ENCODE measurements at regions not wholly inside any gene's neighbourhood (a gene's known extent, or its start where the extent isn't known, plus 50 kb on each side); places are given as distances from the start of the nearest gene placed in this dataset.

GRCh38 chr16:26959416-26960009 lies 107.2 kb upstream of the C16orf82 start:
- DNase-seq (ENCODE audit: low spot score) = no peak
- ATAC-seq = no peak
- CTCF ChIA-PET = interaction anchor here (1.3 kb wide), 1 partner anchor 151 kb away, joined by 6 read pairs; no protein-coding TSS in a partner anchor
- H3K9me3 Mint-ChIP-seq = no peaks in the 10 kb centered on the region
- peaks cover 4% of the 10 kb centered on the region for H3K27me3 Mint-ChIP-seq (ENCODE audit: low read depth)
- no peak overlapping the region for H3K4me3 Mint-ChIP-seq
- POLR2A ChIA-PET = no interaction called here
- H3K4me1 Mint-ChIP-seq = peaks cover 2% of the 10 kb centered on the region
- TF ChIP-seq ZNF281 (CRISPR knock-in tag; IDR thresholded peaks at IDR 0.05) = no peak
- TF ChIP-seq ZNF219 (CRISPR knock-in tag; IDR thresholded peaks at IDR 0.05; ENCODE audit: borderline replicate concordance) = no peak
- no peak for TF ChIP-seq ZNF232 (CRISPR knock-in tag; IDR thresholded peaks at IDR 0.05)
- TF ChIP-seq, protein P1, sequence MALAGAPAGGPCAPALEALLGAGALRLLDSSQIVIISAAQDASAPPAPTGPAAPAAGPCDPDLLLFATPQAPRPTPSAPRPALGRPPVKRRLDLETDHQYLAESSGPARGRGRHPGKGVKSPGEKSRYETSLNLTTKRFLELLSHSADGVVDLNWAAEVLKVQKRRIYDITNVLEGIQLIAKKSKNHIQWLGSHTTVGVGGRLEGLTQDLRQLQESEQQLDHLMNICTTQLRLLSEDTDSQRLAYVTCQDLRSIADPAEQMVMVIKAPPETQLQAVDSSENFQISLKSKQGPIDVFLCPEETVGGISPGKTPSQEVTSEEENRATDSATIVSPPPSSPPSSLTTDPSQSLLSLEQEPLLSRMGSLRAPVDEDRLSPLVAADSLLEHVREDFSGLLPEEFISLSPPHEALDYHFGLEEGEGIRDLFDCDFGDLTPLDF (CRISPR knock-in tag; IDR thresholded peaks at IDR 0.05) = no peak
- no peak for TF ChIP-seq ESRRA (CRISPR knock-in tag; IDR thresholded peaks at IDR 0.05; ENCODE audit: borderline replicate concordance)
- TF ChIP-seq IRF1 (CRISPR knock-in tag; IDR thresholded peaks at IDR 0.05) = no peak
- TF ChIP-seq, protein P2, sequence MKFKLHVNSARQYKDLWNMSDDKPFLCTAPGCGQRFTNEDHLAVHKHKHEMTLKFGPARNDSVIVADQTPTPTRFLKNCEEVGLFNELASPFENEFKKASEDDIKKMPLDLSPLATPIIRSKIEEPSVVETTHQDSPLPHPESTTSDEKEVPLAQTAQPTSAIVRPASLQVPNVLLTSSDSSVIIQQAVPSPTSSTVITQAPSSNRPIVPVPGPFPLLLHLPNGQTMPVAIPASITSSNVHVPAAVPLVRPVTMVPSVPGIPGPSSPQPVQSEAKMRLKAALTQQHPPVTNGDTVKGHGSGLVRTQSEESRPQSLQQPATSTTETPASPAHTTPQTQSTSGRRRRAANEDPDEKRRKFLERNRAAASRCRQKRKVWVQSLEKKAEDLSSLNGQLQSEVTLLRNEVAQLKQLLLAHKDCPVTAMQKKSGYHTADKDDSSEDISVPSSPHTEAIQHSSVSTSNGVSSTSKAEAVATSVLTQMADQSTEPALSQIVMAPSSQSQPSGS (CRISPR knock-in tag; IDR thresholded peaks at IDR 0.05; ENCODE audit: borderline replicate concordance, low read depth) = no peak
- TF ChIP-seq GRHL2 (CRISPR knock-in tag; IDR thresholded peaks at IDR 0.05; ENCODE audit: insufficient replicate concordance, severe bottlenecking) = no peak
- TF ChIP-seq, protein P3, sequence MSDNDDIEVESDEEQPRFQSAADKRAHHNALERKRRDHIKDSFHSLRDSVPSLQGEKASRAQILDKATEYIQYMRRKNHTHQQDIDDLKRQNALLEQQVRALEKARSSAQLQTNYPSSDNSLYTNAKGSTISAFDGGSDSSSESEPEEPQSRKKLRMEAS (CRISPR knock-in tag; IDR thresholded peaks at IDR 0.05) = no peak
- TF ChIP-seq SMAD4 (CRISPR knock-in tag; IDR thresholded peaks at IDR 0.05) = no peak
- TF ChIP-seq ZNF317 (CRISPR knock-in tag; IDR thresholded peaks at IDR 0.05; ENCODE audit: borderline replicate concordance, low read depth) = no peak
- H3K27ac Mint-ChIP-seq = no peak overlapping the region
- no peaks in the 10 kb centered on the region for H3K36me3 Mint-ChIP-seq

DNA sequence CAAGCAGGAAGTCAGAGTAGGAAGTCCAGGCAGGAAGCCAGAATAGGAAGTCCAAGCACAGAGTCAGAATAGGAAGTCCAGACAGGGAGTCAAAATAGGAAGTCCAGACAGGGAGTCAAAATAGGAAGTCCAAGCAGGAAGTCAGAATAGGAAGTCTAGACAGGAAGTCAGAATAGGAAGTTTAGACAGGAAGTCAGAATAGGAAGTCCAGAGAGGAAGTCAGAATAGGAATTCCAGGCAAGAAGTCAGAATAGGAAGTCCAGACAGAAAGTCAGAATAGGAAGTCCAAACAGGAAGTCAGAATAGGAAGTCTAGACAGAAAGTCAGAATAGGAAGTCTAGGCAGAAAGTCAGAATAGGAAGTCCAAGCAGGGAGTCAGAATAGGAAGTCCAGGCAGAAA lies 105.3 kb upstream of the C16orf82 start:
- no peaks in the 10 kb centered on the region for H3K36me3 Mint-ChIP-seq
- POLR2A ChIA-PET = no interaction called here
- TF ChIP-seq, protein P4, sequence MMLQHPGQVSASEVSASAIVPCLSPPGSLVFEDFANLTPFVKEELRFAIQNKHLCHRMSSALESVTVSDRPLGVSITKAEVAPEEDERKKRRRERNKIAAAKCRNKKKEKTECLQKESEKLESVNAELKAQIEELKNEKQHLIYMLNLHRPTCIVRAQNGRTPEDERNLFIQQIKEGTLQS (CRISPR knock-in tag; conservative IDR thresholded peaks at IDR 0.05) = no peak
- TF ChIP-seq ZNF232 (CRISPR knock-in tag; IDR thresholded peaks at IDR 0.05) (no peak), ZNF281 (CRISPR knock-in tag; IDR thresholded peaks at IDR 0.05) (no peak), ZNF263 (CRISPR knock-in tag; IDR thresholded peaks at IDR 0.05; ENCODE audit: low read depth) (no peak), ETV6 (CRISPR knock-in tag; IDR thresholded peaks at IDR 0.05) (no peak), MYBL2 (CRISPR knock-in tag; IDR thresholded peaks at IDR 0.05) (no peak), CREM (CRISPR knock-in tag; IDR thresholded peaks at IDR 0.05) (no peak)
- TF ChIP-seq, protein P5, sequence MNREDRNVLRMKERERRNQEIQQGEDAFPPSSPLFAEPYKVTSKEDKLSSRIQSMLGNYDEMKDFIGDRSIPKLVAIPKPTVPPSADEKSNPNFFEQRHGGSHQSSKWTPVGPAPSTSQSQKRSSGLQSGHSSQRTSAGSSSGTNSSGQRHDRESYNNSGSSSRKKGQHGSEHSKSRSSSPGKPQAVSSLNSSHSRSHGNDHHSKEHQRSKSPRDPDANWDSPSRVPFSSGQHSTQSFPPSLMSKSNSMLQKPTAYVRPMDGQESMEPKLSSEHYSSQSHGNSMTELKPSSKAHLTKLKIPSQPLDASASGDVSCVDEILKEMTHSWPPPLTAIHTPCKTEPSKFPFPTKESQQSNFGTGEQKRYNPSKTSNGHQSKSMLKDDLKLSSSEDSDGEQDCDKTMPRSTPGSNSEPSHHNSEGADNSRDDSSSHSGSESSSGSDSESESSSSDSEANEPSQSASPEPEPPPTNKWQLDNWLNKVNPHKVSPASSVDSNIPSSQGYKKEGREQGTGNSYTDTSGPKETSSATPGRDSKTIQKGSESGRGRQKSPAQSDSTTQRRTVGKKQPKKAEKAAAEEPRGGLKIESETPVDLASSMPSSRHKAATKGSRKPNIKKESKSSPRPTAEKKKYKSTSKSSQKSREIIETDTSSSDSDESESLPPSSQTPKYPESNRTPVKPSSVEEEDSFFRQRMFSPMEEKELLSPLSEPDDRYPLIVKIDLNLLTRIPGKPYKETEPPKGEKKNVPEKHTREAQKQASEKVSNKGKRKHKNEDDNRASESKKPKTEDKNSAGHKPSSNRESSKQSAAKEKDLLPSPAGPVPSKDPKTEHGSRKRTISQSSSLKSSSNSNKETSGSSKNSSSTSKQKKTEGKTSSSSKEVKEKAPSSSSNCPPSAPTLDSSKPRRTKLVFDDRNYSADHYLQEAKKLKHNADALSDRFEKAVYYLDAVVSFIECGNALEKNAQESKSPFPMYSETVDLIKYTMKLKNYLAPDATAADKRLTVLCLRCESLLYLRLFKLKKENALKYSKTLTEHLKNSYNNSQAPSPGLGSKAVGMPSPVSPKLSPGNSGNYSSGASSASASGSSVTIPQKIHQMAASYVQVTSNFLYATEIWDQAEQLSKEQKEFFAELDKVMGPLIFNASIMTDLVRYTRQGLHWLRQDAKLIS (CRISPR knock-in tag; IDR thresholded peaks at IDR 0.05; ENCODE audit: borderline replicate concordance) = no peak

More for the DNA sequence above, 105.3 kb upstream of the C16orf82 start:
- DNase-seq (ENCODE audit: low spot score) (no peak), ATAC-seq (no peak)
- Mint-ChIP-seq H3K27ac (no peak overlapping the region), H3K4me1 (peaks cover 2% of the 10 kb centered on the region), H3K4me3 (no peak overlapping the region), H3K27me3 (ENCODE audit: low read depth) (peaks cover 4% of the 10 kb centered on the region), H3K9me3 (no peaks in the 10 kb centered on the region)
- CTCF ChIA-PET = interaction anchor here (1.1 kb wide), 1 partner anchor 9 kb away, joined by 3 read pairs; no protein-coding TSS in a partner anchor
